Endothelial cell of umbilical vein (primary cell): ENCODE measurements at regions not wholly inside any gene's neighbourhood (a gene's known extent, or its start where the extent isn't known, plus 50 kb on each side); places are given as distances from the start of the nearest gene placed in this dataset.

Experiments used
- EZH2 ChIP-seq: IDR thresholded peaks from 2 replicates; pipeline ENCODE4 v1.6.1; 2012; ENCODE audit warnings: borderline replicate concordance, low read depth, mild to moderate bottlenecking, moderate library complexity, low read length, inconsistent platforms; ENCODE audit not compliant: severe bottlenecking
- FOS ChIP-seq: IDR thresholded peaks from 2 replicates; pipeline ENCODE4 v1.6.1; 2011; ENCODE audit warnings: mild to moderate bottlenecking, low read length, moderate library complexity, borderline replicate concordance; ENCODE audit not compliant: insufficient read depth
- JUN ChIP-seq: IDR thresholded peaks from 2 replicates; pipeline ENCODE4 v1.6.1; 2011; ENCODE audit warnings: borderline replicate concordance, low read depth; ENCODE audit not compliant: insufficient read length, insufficient read depth
- MYC ChIP-seq: IDR thresholded peaks from one replicate; pipeline ENCODE4 v1.6.1; 2011; ENCODE audit warnings: mild to moderate bottlenecking, low read depth, low read length
- POLR2A ChIP-seq: IDR thresholded peaks from 2 replicates; pipeline ENCODE4 v1.6.1; 2012; ENCODE audit warnings: low read depth, mild to moderate bottlenecking, control low read depth, low read length
- POLR2AphosphoS5 ChIP-seq: IDR thresholded peaks from 2 replicates; pipeline ENCODE4 v1.6.1; 2012; ENCODE audit warnings: low read depth, mild to moderate bottlenecking, control low read depth, low read length, moderate library complexity; ENCODE audit not compliant: insufficient read depth
- TF ChIP-seq, protein P1 (sequence below), 2 donors: IDR thresholded peaks; 1 replicate in 1 of 2; 2 replicates in 1 of 2; pipeline ENCODE4 v1.5.1; 2011; ENCODE audit warnings: low read length in 2 of 2, mild to moderate bottlenecking in 2 of 2, moderate library complexity in 2 of 2, control low read depth in 1 of 2, inconsistent platforms in 1 of 2, low read depth in 1 of 2; ENCODE audit not compliant: insufficient read depth in 1 of 2; ENCODE audit errors: extremely low read depth in 1 of 2
- TF ChIP-seq, protein P2 (sequence below): IDR thresholded peaks from 2 replicates; pipeline ENCODE4 v1.6.1; 2011; ENCODE audit not compliant: insufficient read depth, insufficient read length

GRCh38 chr12:91507754-91508153, 325.1 kb upstream of the DCN start:
- TF ChIP-seq POLR2A, result no peak
- TF ChIP-seq POLR2AphosphoS5, result no peak
- TF ChIP-seq, protein P1, sequence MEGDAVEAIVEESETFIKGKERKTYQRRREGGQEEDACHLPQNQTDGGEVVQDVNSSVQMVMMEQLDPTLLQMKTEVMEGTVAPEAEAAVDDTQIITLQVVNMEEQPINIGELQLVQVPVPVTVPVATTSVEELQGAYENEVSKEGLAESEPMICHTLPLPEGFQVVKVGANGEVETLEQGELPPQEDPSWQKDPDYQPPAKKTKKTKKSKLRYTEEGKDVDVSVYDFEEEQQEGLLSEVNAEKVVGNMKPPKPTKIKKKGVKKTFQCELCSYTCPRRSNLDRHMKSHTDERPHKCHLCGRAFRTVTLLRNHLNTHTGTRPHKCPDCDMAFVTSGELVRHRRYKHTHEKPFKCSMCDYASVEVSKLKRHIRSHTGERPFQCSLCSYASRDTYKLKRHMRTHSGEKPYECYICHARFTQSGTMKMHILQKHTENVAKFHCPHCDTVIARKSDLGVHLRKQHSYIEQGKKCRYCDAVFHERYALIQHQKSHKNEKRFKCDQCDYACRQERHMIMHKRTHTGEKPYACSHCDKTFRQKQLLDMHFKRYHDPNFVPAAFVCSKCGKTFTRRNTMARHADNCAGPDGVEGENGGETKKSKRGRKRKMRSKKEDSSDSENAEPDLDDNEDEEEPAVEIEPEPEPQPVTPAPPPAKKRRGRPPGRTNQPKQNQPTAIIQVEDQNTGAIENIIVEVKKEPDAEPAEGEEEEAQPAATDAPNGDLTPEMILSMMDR (IDR thresholded peaks at IDR 0.05; ENCODE audit: extremely low read depth in 1 of 2, insufficient read depth in 1 of 2, low read depth in 1 of 2, low read length in 2 of 2), result no peak
- peak; percentile 3 for TF ChIP-seq JUN
- TF ChIP-seq EZH2, result no peak
- no peak for TF ChIP-seq FOS
- TF ChIP-seq MYC, result no peak
- TF ChIP-seq, protein P2, sequence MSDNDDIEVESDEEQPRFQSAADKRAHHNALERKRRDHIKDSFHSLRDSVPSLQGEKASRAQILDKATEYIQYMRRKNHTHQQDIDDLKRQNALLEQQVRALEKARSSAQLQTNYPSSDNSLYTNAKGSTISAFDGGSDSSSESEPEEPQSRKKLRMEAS, result no peak
